A549 (cell line): ENCODE measurements at regions not wholly inside any gene's neighbourhood (a gene's known extent, or its start where the extent isn't known, plus 50 kb on each side); places are given as distances from the start of the nearest gene placed in this dataset.

Experiments
- CTCF ChIP-seq: fragments of >200 bp; sonication (Bioruptor Twin); formaldehyde crosslinking; IDR thresholded peaks from 3 replicates; pipeline ENCODE4 v1.5.1; 2016
- ESRRA ChIP-seq: fragments of 150-350 bp; IDR thresholded peaks from 2 replicates; pipeline ENCODE4 v1.6.1; 2014; ENCODE audit warnings: mild to moderate bottlenecking, low read length, borderline replicate concordance
- MAFK ChIP-seq: fragments of 450-650 bp; IDR thresholded peaks from 2 replicates; pipeline ENCODE4 v1.6.1; 2014; ENCODE audit not compliant: partially characterized antibody
- NR3C1 ChIP-seq: fragments of >200 bp; sonication (Bioruptor Twin); formaldehyde crosslinking; IDR thresholded peaks from 3 replicates; pipeline ENCODE4 v1.6.1; 2017
- PHF8 ChIP-seq: fragments of 200-600 bp; sonication (generic); IDR thresholded peaks from 2 replicates; pipeline ENCODE4 v1.6.1; 2016; ENCODE audit warnings: low read depth, mild to moderate bottlenecking, antibody characterized with exemption, moderate library complexity, borderline replicate concordance
- POLR2A ChIP-seq: IDR thresholded peaks from 2 replicates; pipeline ENCODE4 v1.6.1; 2012; ENCODE audit warnings: mild to moderate bottlenecking, low read length
- REST ChIP-seq: fragments of 200-600 bp; sonication (generic); IDR thresholded peaks from 2 replicates; pipeline ENCODE4 v1.6.1; 2016; ENCODE audit warnings: antibody characterized with exemption, mild to moderate bottlenecking, moderate library complexity
- RFX5 ChIP-seq: fragments of 450-650 bp; IDR thresholded peaks from 2 replicates; pipeline ENCODE4 v1.7.1; 2014; ENCODE audit warnings: antibody characterized with exemption, mild to moderate bottlenecking, moderate library complexity
- SMC3 ChIP-seq: fragments of >200 bp; sonication (Bioruptor Twin); formaldehyde crosslinking; IDR thresholded peaks from 3 replicates; pipeline ENCODE4 v1.6.1; 2018; ENCODE audit warnings: inconsistent platforms

GRCh38 chr15:62931650-62932049, 110.9 kb upstream of the TPM1 start:
- TF ChIP-seq PHF8 (no peak), NR3C1 (no peak), RFX5 (no peak), SMC3 (no peak), ESRRA (no peak), CTCF (no peak), MAFK (no peak), POLR2A (no peak), REST (no peak)
